K562 (cell line): ENCODE measurements at regions not wholly inside any gene's neighbourhood (a gene's known extent, or its start where the extent isn't known, plus 50 kb on each side); places are given as distances from the start of the nearest gene placed in this dataset.

ENCODE experiments used
- ATAC-seq: fragments of 200-7000 bp; cut with Tn5 transposase; 3 replicates; pipeline ENCODE4 v1.9.1; 2020; ENCODE audit warnings: moderate library complexity
- BruUV-seq: library from RNA; stranded (reverse); fragments of 400-500 nt; replicated peaks from 2 replicates; lab custom pipeline; 2021; lab: Mats Ljungman, UMichigan
- CTCF ChIA-PET: fragments of 300-600 bp; formaldehyde crosslinking; extraction: SDS; loops from one replicate; lab custom pipeline; 2021; ENCODE audit warnings: low intra/inter-chr PET ratio; lab: Yijun Ruan, JAX
- POLR2A ChIA-PET: fragments of 300-600, 350-650 bp; sonication (Branson Sonifier 250); formaldehyde crosslinking; extraction: SDS; loops from one replicate; lab custom pipeline; 2021; ENCODE audit warnings: antibody characterized with exemption, inconsistent platforms; lab: Yijun Ruan, JAX
- DNase-seq, 4 experiments: peaks; one replicate each; pipeline versions ENCODE4 v3.0.0 to v3.0.0-alpha.2; 2011 to 2018; ENCODE audit warnings: low spot score in 3 of 4, mixed read lengths in 3 of 4; ENCODE audit errors: extremely low read depth in 1 of 4
- FAIRE-seq: peaks from 2 replicates; lab custom pipeline; 2011; peaks lifted over from hg19 to GRCh38; lab: Jason Lieb, UNC
- H2AFZ ChIP-seq: 2 replicates; pipeline ENCODE4 v1.6.0; 2011; ENCODE audit warnings: low read depth, low read length, control low read depth, inconsistent platforms
- H3K27ac ChIP-seq: fragments of 200-600 bp; 3 replicates; pipeline ENCODE4 v1.8.0; 2011; ENCODE audit warnings: low read depth, mild to moderate bottlenecking, control low read depth, inconsistent platforms, low read length, moderate library complexity, mixed read lengths; ENCODE audit errors: extremely low read depth
- H3K27me3 ChIP-seq, 2 experiments: fragments of 300-600 bp in 1 of 2; 2 replicates in 1 of 2; 3 replicates in 1 of 2; pipeline versions ENCODE4 v1.6.0 to v1.8.0; 2011; ENCODE audit warnings: inconsistent platforms in 2 of 2, low read length in 2 of 2, mild to moderate bottlenecking in 1 of 2, mixed read lengths in 1 of 2, moderate library complexity in 1 of 2; ENCODE audit not compliant: control insufficient read depth in 2 of 2, insufficient read depth in 2 of 2
- H3K36me3 ChIP-seq: fragments of 300-600 bp; 3 replicates; pipeline ENCODE4 v1.8.0; 2011; ENCODE audit warnings: mild to moderate bottlenecking, low read length, inconsistent platforms; ENCODE audit not compliant: control insufficient read depth, insufficient read depth
- H3K4me1 ChIP-seq, 2 experiments: fragments of 200-600 bp in 1 of 2; replicated peaks in 1 of 2; 2 replicates in 1 of 2; 3 replicates in 1 of 2; pipeline versions ENCODE4 v1.5.1 to v1.8.0; 2011; ENCODE audit warnings: inconsistent platforms in 2 of 2, low read length in 2 of 2, mild to moderate bottlenecking in 1 of 2, mixed read lengths in 1 of 2, moderate library complexity in 1 of 2; ENCODE audit not compliant: control insufficient read depth in 2 of 2, insufficient read depth in 2 of 2
- H3K4me2 ChIP-seq: 2 replicates; pipeline ENCODE4 v1.6.1; 2011; ENCODE audit warnings: low read length, control low read depth, inconsistent platforms, mixed read lengths; ENCODE audit not compliant: insufficient read depth
- H3K4me3 ChIP-seq: fragments of 200-600 bp; sonication (generic), shearing (Covaris generic); 2 replicates; pipeline ENCODE4 v1.5.1; 2016; ENCODE audit warnings: control low read depth, inconsistent platforms
- H3K79me2 ChIP-seq: fragments of 200-600 bp; 3 replicates; pipeline ENCODE4 v1.8.0; 2011; ENCODE audit warnings: low read length, inconsistent platforms; ENCODE audit not compliant: control insufficient read depth, insufficient read depth
- H3K9ac ChIP-seq, 2 experiments: 2 replicates each; pipeline versions ENCODE4 v1.6.0 to v1.6.1; 2011; ENCODE audit warnings: low read depth in 2 of 2, low read length in 2 of 2, control low read depth in 1 of 2, inconsistent platforms in 1 of 2, mild to moderate bottlenecking in 1 of 2, mixed read lengths in 1 of 2; ENCODE audit not compliant: insufficient read depth in 1 of 2
- H3K9me1 ChIP-seq: one replicate; pipeline ENCODE4 v1.6.0; 2011; ENCODE audit warnings: inconsistent platforms, mild to moderate bottlenecking, low read length, moderate library complexity; ENCODE audit not compliant: control insufficient read depth, insufficient read depth
- H3K9me3 ChIP-seq: replicated peaks from 2 replicates; pipeline ENCODE4 v1.5.1; 2011; ENCODE audit warnings: low read depth, low read length, inconsistent platforms; ENCODE audit not compliant: control insufficient read depth, insufficient read depth
- H4K20me1 ChIP-seq: replicated peaks from 2 replicates; pipeline ENCODE4 v1.6.1; 2011; ENCODE audit warnings: low read length, inconsistent platforms, mixed read lengths; ENCODE audit not compliant: control insufficient read depth, insufficient read depth
- BACH1 ChIP-seq: fragments of 200-800 bp; sonication (Bioruptor generic); IDR thresholded peaks from 2 replicates; pipeline ENCODE4 v1.6.1; 2016; ENCODE audit warnings: missing genetic modification characterization, missing compliant biosample characterization
- CBX1 ChIP-seq: sonication (generic); IDR thresholded peaks from 2 replicates; pipeline ENCODE4 v1.6.1; 2016; ENCODE audit warnings: antibody characterized with exemption, low read depth, mild to moderate bottlenecking
- E2F5 ChIP-seq: sonication (generic); formaldehyde crosslinking; IDR thresholded peaks from 2 replicates; pipeline ENCODE4 v1.8.0; 2022; ENCODE audit warnings: mild to moderate bottlenecking, missing genetic modification reagents
- HDAC8 ChIP-seq: fragments of 450-650 bp; IDR thresholded peaks from 2 replicates; pipeline ENCODE4 v1.6.1; 2016; ENCODE audit warnings: mild to moderate bottlenecking, missing genetic modification characterization, moderate library complexity, missing compliant biosample characterization
- MBD2 ChIP-seq: sonication (generic); IDR thresholded peaks from 2 replicates; pipeline ENCODE4 v1.6.1; 2016; ENCODE audit warnings: low read depth, borderline replicate concordance
- SRSF7 ChIP-seq: fragments of 200-400 bp; formaldehyde crosslinking; optimal IDR thresholded peaks from 2 replicates; pipeline ENCODE3; 2017; ENCODE audit warnings: mild to moderate bottlenecking, low read depth, low read length
- TBP ChIP-seq: optimal IDR thresholded peaks from 2 replicates; pipeline ENCODE3; 2011; ENCODE audit warnings: low read depth, low read length, improper control_type of control experiment
- ZNF24 ChIP-seq: fragments of 450-650 bp; IDR thresholded peaks from 2 replicates; pipeline ENCODE4 v1.6.1; 2016
- ZNF318 ChIP-seq, 2 experiments: fragments of 450-650 bp; IDR thresholded peaks; 2 replicates each; pipeline ENCODE4 v1.6.1; 2016; ENCODE audit warnings: mild to moderate bottlenecking in 2 of 2, borderline replicate concordance in 1 of 2, low read depth in 1 of 2, moderate library complexity in 1 of 2
- ZNF707 ChIP-seq: fragments of 250-450 bp; sonication (Bioruptor Pico); conservative IDR thresholded peaks from 2 replicates; pipeline ENCODE4 v1.8.0; 2022; ENCODE audit warnings: inconsistent platforms, mild to moderate bottlenecking, moderate library complexity
- ZNF830 ChIP-seq: fragments of 250-450 bp; sonication (Bioruptor Pico); IDR thresholded peaks from 2 replicates; pipeline ENCODE4 v1.5.0; 2021; ENCODE audit warnings: mild to moderate bottlenecking
- WGBS: fragments of 100-300 bp; shearing (Covaris generic); methylation state at CpG from one replicate; pipeline ENCODE4 v1.1.6; 2016; ENCODE audit warnings: low coverage, mixed read lengths; ENCODE audit not compliant: insufficient coverage; ENCODE audit errors: missing lambda C conversion rate; 5-methylcytosine and 5-hydroxymethylcytosine counted together
- in situ Hi-C: fragments of 300-500 bp; cut with MboI; formaldehyde crosslinking; loops from 4 replicates; pipeline ENCODE4 v1.15.0; 2018; ENCODE audit warnings: inconsistent platforms, mixed read lengths
- intact Hi-C: fragments of 100-400 bp; cut with micrococcal nuclease; formaldehyde crosslinking; loops from 2 replicates; pipeline ENCODE4 v1.14.2; 2022

GRCh38 chr9:26371236-26371635 is 521.4 kb downstream of the CAAP1 start (continued):
- TF ChIP-seq E2F5 (no peak), MBD2 (no peak), TBP (no peak)

GRCh38 chr9:26369093-26369492 is 523.5 kb downstream of the CAAP1 start:
- intact Hi-C loops, result no loop called here

More at GRCh38 chr9:26369093-26369492, 523.5 kb downstream of the CAAP1 start:
- H4K20me1 ChIP-seq, result no peaks in the 10 kb centered on the region
- no peaks in the 10 kb centered on the region for H3K27me3 ChIP-seq
- H3K9me1 ChIP-seq, result no peaks in the 10 kb centered on the region
- no peaks in the 10 kb centered on the region for H3K36me3 ChIP-seq
- ChIA-PET CTCF (no interaction called here), POLR2A (no interaction called here)
- WGBS, result no CpG with 5 or more reads among the region's 3 CpGs
- BruUV-seq, result no TSS peak
- FAIRE-seq, result no peak
- ATAC-seq, result no peak
- no peak overlapping the region for H3K27ac ChIP-seq
- TF ChIP-seq ZNF318 (IDR thresholded peaks at IDR 0.05; ENCODE audit: borderline replicate concordance in 1 of 2, low read depth in 1 of 2), result no peak
- no peak for TF ChIP-seq ZNF24
- no peak for TF ChIP-seq CBX1
- TF ChIP-seq HDAC8 (tag), result no peak
- no peak for TF ChIP-seq BACH1
- no peak for TF ChIP-seq SRSF7
- no peak for TF ChIP-seq ZNF707 (CRISPR knock-in tag)
- TF ChIP-seq ZNF830 (CRISPR knock-in tag), result no peak
- no peaks in the 10 kb centered on the region for H3K9me3 ChIP-seq
- no peak overlapping the region for H3K9ac ChIP-seq
- no peak overlapping the region for H3K4me2 ChIP-seq
- no peaks in the 10 kb centered on the region for H3K4me1 ChIP-seq
- no peaks in the 10 kb centered on the region for H3K79me2 ChIP-seq
- no peak overlapping the region for H3K4me3 ChIP-seq
- DNase-seq, result no peak
- no peak overlapping the region for H2AFZ ChIP-seq
- in situ Hi-C loops, result no loop called here
